NCI-H2196 (cell line): ENCODE measurements at regions not wholly inside any gene's neighbourhood (a gene's known extent, or its start where the extent isn't known, plus 50 kb on each side); places are given as distances from the start of the nearest gene placed in this dataset.
"Not testable (repeated sequence)": the region's sequence is repeated elsewhere in the genome, so short reads cannot be mapped to it uniquely, and the experiment has no call there.

Source experiments
- DNase-seq: peaks from one replicate; lab custom pipeline; 2025; ENCODE audit not compliant: unreplicated experiment; lab: John Stamatoyannopoulos, UW

DNA sequence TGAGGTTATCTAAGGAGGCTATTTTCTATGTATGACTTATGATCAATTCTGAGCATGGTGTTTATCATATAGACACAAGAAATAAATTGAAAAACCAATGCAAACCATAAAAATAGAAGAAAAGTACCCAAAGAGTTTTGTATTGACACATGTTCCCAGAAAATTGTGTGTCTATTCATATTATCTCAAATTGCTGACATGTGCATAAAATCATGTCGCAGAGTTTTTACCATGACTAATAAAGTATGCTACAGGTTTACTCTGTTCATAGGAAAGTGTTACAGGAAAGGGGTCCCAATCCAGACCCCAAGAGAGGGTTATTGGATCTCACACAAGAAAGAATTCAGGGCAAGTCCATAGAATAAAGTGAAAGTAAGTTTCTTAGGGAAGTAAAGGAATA lies 290.7 kb upstream of the NRXN1 start:
- DNase-seq = no peak

DNA sequence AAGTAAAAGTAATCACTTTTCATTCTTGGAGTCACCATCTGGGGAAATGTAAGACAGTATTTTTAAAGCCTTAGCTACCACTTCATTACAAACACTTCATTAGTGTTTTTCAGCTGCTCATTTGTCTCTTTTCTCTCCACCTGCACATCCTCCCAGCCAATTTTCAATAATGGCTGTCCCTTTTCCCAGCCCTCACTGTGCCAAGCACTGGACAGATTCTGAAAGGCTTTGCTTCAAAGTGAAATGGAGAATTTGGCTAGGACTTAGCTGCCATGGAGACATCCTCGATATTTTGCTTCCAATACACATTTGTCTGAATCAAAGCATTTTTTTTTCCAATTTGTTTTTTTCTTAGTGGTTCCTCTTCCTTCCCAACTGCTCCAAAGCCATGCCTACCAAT lies 272.4 kb upstream of the NRXN1 start:
- no peak for DNase-seq

DNA sequence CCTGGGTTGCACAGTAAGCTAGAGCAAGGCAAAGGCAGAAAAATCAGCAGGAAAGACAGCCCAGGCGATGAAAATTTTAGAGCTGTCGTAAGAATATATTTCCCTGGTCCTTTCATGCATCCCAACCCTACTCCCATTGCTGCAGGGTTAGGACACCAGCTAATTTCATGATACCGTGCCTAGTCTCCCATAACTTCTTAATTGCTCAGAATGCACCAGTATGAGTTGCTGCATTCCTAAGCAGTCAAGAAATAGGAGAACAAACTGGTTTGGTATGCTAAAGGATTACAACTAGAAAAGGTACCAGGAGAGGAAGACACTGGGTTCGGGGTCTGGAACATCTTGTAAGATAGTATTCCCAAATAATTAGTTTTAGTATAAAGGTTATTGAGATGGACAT lies 269.4 kb upstream of the NRXN1 start:
- DNase-seq = no peak

DNA sequence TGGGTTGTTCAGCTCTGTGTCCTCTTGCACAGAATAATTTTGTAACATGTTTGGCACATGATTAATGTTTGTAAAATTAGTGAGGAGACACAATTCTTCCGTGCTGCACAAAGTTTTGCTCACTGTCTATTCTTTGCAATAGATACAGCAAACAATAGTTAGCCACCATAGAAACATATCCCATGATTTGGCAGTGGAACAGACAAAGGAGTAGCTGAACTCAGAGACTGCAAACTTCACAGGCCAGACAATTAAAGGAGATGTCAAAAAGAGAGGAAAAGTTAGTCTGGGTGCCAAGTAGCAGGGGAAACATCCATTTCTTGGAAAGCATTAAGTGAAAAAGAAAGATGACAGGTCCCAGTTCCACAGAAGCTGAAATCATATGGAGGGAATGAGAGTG lies 267.4 kb upstream of the NRXN1 start:
- DNase-seq = no peak

DNA sequence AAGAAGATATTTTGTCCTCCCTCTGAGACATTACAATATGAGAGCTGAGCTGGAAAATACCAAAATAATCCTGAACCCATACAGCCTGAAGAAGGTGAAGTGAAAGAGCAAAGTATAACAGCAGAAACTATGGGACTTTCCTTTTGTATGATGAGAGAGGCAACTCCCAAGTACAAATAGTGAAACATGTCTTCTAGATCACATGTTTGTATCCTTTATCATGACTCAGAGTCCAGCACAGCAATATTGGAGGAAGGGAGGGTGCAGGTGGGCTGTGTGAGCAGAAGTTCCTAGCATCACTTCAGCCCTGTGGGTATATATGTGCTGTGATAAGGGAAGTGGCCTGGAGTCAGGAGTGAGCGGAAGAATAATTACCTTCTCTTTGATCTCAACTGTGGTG lies 265.6 kb upstream of the NRXN1 start:
- DNase-seq = no peak

DNA sequence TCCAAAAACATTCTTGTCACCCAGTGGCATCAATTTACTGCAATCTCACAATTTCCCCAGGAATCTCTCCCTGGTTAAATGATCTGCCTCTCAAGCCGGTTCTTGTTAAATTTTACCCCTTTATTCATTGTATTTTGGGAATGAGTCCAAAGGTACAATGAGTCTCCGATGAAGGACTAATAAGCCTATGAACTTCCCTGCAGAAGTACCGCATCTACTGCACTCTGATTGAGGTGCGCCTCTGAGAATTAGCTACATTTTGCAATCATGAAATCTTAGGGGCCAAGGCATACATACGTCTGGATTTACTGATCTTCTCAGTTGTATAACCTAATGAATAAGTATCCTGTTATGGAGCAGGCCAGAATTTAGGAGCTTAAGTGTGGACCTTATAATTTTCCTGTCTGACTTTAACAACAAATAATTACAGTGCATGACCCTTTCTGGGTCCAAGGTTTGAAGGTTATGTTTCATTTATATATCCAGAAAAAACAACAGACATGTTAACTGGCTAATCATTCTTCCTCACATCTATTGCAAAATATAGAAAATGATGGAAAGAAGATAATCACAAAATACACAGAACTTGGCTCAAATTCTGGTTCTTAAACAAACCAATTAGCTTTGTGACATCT lies 261.8 kb upstream of the NRXN1 start:
- no peak for DNase-seq

DNA sequence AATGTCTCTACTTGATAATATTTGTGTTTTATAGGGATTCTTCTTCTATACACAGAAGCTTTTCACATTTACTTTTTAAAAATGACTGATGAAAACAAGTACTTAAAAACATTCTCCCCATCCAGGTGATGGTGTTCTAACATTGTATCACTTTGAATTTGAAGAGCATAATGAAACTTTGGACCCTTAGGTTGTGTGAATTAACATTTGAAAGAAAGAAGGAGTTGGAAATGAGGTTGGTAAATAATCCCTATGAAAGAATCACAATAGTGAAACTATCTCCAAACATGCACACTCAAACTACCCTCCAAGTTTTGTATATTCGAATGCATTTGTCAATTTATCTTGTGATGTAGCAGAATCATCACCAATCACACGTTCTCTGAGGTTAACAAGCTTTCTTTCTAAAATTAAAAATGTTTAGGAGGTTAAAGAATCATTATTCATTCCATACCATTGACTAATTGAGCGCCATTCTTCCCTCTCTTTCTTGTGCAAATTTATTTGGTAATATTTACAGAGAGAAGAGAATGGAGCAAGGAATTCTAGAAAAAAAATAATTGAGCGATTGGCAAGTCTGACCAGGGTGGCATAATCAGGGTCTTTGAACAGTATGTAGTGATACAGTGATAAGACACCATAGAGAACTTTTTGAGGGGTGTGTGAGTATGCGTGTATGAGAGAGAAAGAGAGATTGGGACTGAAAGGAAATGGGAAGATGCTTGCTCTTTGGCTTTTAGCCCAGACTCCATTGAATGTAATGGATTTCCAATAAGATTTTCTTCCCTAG lies 260.0 kb upstream of the NRXN1 start:
- DNase-seq = no peak

DNA sequence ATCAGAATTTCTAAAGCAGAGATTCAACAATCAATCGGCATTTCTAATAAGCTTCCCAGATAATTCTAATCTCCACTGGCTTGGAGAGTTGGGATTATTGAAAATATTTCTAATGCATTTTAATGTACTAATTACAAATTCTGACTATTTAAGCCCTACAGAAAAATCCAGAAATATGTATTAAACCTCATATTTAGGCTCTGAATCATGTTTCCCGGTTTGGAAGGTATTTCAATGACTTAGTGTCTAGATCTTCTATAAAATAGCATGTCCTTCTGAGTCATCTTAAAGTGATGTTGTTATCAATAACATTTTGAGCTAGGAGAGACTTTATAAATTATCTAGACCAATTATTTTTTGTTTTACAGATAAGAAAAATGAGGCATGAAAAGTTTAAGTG lies 258.8 kb upstream of the NRXN1 start:
- no peak for DNase-seq

DNA sequence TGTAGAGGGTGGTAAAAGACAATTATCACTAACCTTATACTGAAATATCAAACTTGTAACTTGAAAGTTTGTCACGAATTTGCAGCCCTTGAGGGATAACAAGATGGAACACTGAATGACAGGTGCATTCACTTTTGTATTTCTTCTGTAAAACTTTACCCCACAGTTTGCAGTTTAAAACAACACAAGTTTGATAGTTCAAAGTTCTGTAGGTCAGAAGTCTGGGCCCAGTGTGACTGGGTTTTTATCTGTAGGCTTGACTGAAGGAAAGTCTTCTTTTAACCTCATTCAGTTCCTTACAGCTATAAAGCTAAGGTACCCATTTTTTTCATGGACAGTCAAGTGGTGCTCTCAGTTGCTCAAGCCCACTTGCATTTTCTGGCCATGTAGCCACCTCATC lies 257.1 kb upstream of the NRXN1 start:
- no peak for DNase-seq

DNA sequence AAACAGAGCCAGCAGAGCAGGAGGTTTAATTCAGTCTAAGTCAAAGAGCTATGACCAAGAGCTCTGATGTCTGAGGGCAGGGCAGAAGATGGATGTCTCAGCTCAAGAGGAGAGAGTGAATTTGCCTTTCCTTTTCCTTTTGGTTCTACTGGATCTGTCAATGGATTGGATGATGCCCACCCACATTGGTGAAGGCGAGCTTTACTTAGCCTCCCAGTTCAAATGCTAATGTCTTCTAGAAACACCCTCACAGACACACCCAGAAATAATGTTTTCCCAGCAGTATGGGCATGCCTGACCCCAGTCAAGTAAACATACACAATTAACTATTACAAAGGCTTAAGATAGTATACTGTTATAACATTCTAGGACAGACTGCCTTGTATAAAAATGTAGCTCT lies 236.3 kb upstream of the NRXN1 start:
- DNase-seq = no peak

DNA sequence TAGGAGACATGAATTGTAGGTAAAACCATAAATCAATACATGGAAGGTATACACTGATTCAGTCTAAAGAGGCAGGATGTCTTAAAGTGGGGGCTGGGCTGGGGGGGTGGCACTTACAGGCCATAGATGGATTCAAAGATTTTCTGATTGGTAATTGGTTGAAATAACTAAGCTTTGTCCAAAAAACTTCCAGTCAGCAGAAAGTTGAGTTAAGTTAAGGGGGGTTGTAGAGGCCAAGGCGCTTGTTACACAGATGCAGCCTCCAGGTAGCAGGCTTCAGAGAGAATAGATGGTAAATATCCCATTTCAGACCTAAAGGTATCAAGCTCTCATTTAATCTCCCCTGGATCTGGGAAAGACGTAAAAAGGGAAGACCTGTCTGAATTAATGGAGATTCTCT lies 233.6 kb upstream of the NRXN1 start:
- no peak for DNase-seq

DNA sequence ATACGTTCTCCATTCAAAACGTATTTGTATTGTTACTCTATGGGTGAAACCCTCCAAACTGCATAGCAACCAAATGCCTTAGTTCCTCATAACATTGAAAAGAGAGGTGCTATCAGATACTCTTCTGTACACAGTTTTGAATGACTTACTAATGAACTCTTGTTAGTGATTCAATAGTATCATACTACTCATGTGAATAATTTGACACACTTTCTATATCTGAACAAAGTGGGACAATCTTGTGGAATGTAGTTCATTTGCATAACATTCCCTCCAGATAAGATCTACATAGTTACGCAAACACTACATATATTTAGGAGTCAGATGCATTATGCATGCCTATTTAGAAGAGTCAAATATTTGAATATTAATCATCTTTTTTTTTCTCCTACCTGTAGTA lies 232.0 kb upstream of the NRXN1 start:
- peak; percentile 6 for DNase-seq

DNA sequence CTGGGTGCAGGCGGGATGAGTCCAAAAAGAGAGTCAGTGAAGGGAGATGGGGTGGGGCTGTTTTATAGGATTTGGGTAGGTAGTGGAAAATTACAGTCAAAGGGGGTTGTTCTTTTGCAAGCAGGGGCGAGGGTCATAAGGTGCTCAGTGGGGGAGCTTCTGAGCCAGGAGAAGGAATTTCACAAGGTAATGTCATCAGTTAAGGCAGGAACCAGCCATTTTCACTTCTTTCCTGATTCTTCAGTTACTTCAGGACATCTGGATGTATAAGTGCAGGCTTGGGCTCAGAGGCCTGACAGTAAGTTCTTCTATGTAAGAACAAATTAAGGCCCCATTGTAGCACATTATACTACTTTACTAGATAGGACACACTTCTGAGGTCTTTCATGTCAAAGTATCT lies 231.2 kb upstream of the NRXN1 start:
- DNase-seq = not testable (repeated sequence)

DNA sequence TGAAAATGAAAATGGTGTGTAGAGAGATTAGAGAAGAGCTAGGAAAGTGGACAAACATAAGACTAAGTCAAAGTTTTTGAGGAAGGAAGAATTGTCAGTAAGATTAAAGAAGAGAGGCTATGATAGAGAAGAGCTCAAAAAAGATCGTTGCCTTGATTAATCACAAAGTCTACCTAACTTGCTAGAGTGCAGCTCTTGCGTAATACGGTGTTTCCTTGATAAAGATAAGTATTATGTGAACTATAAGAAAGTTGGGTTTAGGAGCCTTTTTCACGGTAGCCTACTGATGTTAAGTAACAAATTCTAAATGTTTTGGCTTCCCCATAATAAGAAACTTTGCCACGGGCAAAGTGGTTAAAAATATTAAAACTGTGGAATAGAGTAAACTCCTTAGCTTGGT lies 226.4 kb upstream of the NRXN1 start:
- DNase-seq = no peak

DNA sequence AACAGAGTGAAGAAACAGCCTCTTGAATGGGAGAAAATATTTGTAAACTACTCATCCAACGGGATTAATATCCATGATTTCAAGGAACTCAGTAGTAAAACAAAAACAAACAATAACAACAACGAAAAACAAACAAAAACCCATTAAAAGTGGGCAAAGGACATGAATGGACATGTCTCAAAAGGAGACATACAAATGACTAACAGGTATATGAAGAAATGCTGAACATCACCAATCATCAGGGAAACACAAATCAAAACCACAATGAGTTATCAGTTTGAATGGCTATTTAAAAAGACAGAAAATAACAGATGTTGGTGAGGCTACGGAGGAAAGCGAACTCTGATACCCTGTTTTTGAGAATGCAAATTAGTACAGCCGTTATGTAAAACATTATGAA lies 224.8 kb upstream of the NRXN1 start:
- no peak for DNase-seq

DNA sequence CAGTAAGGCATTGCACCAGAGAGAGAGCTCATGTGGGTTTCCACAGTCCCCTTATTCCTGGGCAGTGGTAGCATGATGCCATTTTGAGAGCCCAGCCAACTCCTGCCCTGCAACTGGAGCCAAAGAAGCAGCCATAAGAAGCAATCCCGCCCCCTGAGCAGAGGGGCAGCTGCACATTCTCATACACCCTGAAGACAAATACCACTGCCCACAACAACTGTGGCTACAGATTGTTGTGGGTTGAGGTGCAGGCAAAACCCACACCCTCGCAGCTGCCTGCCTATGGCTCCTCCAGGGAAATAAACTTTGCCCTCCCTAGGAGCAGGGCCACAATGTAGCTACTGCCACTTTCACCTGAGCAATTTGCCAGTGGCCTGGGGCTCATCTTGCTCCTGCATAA lies 219.4 kb upstream of the NRXN1 start:
- no peak for DNase-seq

DNA sequence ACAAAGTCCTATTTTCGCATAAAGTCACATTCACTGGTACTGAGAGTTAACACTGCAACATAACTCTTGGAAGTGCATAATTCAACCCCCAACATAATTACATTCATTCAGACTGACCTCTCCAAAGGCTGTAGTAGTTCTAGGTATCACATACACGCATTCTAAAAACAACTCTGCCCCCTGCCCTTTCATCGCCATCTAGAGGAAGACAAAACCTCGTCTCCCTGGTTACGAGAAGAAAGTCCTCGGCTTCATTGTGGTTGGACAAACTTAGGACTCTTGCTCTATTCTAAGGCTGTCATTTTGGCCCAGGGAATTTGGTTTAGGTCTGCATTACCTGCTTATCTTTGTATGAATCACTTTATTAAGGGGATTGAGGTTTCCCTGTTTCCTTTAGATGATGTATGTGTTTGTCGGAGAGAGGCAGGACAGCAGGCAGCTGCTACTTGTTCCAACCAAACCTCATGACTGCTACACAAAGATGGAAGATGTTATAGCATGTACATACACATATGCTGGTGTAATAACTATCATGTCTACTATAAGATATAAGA lies 215.4 kb upstream of the NRXN1 start:
- DNase-seq = no peak

DNA sequence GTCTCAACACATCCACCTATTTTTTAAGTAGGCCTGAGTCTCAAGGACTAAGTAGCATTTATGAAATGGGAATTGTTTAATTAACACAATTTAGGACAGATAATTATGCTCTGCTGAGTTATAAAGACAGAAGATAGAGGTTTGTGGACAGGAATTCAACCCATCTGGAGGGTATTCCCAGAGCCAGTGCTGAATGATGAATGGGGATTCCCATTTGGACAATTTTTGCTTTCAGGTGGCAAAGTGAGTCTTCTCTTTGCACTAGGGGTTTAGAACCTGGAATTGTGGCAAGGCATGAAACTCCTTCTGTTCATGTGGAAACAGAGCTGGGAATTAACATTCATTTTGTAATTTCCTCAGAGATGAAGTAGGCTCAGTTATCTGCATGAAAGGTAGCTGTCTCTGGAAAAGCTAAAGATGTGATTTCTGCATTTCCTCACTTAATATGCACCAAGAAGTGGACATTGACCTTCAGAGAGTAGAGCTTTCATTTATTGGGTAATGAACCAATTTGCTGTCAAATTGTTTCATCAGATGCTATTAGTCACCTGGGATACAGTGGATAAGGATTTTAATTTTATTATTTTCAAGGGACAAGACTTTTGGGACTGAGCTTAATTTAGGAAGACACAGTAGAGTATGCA lies 212.1 kb upstream of the NRXN1 start:
- no peak for DNase-seq

DNA sequence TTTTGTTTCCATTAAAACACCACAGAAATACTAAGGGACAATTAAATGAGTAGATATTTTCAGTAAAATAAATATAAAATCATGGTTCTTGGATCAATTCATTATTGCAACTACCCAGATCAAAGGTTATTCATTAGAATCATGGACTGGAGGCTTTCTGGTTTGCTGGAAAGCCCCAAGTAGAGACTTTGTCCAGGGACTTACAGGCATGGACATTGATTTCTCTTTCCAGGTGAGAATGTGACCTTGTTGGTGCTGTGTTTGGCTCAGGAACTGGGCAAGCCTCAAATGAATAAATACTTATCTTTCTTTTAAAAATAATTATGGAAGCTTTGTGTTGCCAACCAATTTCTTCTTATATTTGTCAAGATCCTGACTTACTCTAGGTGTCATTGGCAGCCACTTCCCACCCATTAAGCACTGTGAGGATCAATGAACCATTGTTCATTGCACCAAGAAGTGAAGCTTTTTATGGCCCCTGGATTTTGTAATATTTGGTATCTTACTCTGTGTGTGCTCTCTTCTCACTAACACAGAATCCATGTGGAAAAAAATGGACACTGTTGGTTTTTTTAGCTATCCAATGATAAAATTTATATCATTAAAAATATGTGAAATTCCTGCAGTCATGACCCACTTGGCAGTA lies 205.8 kb upstream of the NRXN1 start:
- no peak for DNase-seq

DNA sequence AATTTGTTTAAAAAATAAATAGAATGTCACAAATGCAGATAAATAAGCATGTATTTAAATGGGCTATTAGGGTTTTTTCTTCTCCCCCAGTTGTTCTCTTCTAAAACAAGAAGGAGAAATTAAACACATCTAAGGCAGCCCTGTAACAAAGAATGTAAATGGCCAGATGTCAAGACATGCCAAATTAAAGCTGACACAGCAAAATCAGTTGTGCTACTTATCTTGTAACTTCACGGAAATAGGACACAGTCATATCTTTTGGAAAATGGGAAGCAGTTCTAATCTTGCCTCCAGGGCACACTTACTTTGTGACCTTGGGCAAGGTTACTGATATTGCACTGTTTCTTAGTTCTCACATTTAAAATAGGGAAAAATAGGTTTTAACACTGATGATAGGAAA lies 200.1 kb upstream of the NRXN1 start:
- DNase-seq = no peak

DNA sequence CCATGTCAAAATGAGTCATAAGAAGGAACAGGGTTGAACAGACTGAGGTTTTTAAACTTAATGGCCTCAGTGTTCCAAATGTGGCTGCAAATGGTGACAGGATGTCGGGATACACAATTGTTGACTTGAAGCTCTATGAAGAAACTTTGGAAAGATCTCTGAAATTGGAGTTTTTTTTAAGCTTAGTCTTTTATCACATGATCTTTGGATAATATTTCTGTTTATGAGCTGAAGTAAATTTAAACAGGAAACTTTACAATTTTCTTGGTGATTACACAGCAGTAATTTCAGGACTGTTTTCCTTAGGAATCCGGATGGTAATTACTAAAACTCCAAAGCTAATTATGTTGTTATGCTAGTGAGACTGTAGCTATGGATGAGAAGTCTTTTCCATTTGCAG lies 199.1 kb upstream of the NRXN1 start:
- no peak for DNase-seq

DNA sequence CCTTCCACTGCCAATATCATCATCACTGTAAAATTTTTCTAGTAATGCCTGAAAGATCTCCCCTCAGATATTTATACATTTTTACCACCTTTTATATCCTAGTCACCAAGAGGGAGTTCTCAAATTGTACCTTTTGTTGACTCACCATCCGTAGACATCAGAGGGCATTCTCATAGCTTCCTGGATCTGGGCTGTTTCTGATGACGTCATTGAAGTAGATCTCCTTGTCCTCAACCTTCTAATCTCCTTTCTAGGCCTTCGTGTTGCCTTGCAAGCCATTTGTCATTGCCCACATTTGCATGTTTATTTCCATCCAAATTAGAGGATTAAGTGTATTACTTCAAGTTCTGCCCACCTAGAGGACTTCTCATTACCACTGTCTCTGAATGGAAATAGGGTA lies 193.4 kb upstream of the NRXN1 start:
- no peak for DNase-seq
